DOHH2 (cell line): ENCODE measurements at regions not wholly inside any gene's neighbourhood (a gene's known extent, or its start where the extent isn't known, plus 50 kb on each side); places are given as distances from the start of the nearest gene placed in this dataset.

Source experiments
- EZH2phosphoT487 ChIP-seq: fragments of 200-600 bp; sonication (generic); IDR thresholded peaks from 2 replicates; pipeline ENCODE4 v1.6.1; 2017; ENCODE audit warnings: borderline replicate concordance, mild to moderate bottlenecking, antibody characterized with exemption, low read length, moderate library complexity, mixed read lengths
- TF ChIP-seq, protein P1 (sequence below): fragments of 200-600 bp; sonication (generic); IDR thresholded peaks from one replicate; pipeline ENCODE4 v1.5.1; 2014; ENCODE audit warnings: antibody characterized with exemption, mild to moderate bottlenecking, low read depth, low read length; ENCODE audit not compliant: poor library complexity, severe bottlenecking

- TF ChIP-seq, protein P1, sequence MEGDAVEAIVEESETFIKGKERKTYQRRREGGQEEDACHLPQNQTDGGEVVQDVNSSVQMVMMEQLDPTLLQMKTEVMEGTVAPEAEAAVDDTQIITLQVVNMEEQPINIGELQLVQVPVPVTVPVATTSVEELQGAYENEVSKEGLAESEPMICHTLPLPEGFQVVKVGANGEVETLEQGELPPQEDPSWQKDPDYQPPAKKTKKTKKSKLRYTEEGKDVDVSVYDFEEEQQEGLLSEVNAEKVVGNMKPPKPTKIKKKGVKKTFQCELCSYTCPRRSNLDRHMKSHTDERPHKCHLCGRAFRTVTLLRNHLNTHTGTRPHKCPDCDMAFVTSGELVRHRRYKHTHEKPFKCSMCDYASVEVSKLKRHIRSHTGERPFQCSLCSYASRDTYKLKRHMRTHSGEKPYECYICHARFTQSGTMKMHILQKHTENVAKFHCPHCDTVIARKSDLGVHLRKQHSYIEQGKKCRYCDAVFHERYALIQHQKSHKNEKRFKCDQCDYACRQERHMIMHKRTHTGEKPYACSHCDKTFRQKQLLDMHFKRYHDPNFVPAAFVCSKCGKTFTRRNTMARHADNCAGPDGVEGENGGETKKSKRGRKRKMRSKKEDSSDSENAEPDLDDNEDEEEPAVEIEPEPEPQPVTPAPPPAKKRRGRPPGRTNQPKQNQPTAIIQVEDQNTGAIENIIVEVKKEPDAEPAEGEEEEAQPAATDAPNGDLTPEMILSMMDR = no peak
- no peak for TF ChIP-seq EZH2phosphoT487
Observed at GRCh38 chr11:33948494-33948893, 56.6 kb upstream of the LMO2 start.
